ENCODE measurements at regions not wholly inside any gene's neighbourhood (a gene's known extent, or its start where the extent isn't known, plus 50 kb on each side); places are given as distances from the start of the nearest gene placed in this dataset.

DNA sequence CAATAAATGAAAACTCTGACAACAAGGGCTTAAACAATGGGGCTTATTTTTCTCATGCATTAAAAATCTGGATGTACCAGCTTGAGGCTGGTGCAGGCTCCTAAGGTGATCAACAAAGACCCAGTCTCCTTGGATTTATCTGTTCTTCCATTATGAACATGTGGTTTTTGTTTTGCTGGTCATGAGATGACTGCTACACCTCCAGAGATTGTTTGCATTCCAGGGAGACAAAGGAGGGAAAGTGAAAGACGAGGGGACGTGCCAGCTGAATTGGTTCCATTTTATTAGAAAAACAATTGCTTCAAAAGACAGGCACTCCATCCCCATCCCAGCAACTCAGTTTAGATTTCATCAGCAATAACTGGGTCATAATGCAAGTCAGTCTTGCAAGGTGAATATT is 90.9 kb upstream of the KCNK1 start:
- DNase-seq: no peak

DNA sequence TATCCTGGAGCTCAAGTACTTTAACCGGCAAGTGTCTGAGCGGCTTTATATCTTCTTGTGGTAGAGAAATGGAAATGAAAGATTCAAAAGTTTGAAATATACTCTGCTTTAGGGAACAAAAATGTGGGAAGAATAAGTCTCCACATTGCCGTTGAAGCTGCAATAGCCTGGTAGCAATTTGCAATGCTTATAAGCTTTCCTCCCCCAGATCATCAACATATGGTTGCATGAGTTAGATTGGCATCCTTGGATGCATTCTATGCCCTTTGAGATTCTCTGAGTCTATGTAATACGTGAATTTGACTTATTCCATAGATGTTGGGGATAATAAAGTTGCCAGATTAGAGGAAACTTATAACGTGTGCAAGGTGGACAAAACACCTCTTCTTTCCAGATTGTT is 86.1 kb upstream of the KCNK1 start:
- DNase-seq: no peak

DNA sequence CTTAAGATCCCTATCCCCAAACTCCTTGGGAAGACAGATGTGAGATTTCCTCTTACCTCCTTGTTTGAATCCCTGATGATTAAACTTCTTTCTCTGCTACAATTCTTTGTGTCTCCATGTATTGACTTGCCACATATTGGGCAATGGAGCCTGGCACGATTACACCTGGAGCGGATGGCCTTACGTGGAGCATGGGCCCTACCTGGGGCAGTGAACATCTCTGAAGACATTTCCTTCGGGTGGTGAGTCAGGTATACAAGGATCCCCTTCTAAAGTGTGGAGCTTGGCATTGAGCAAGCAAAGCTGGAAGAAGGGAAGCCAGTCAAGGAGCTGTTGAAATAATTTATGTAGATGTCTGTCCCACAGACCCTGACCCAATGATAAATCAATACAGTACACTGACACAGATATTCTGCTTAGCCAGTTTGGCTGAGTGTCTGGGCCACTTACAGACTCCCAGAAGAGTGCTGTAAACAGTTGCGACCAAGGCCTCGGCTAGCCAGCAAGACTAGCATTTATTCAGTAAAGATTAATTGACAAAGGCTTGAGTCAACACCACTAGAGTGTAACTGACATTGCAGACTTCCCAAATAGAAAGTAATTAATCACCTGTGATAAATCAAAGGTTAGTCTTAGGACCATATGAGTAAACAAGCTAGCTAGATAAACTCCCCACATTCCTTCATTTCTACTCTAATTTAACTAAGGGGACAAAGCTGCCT is 83.1 kb upstream of the KCNK1 start:
- DNase-seq: no peak

DNA sequence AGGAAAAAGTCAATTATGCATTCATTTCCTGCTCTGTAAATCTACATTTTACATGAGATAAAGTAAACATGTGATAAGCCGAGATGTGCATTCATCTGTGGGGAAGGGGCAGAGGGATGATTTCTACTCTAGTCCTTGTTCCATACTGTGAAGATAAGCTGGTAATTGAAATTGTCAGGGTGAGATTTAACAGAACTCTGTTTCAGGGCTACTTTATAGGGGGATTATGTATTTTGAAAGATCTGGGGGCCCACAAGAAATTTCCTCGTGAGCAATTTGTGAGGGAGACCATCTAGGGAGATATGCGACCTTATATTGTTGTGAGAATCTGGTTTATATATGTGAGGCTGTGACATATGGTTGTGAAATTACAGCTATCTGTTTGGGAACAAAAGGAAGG is 73.1 kb upstream of the KCNK1 start:
- DNase-seq: no peak

DNA sequence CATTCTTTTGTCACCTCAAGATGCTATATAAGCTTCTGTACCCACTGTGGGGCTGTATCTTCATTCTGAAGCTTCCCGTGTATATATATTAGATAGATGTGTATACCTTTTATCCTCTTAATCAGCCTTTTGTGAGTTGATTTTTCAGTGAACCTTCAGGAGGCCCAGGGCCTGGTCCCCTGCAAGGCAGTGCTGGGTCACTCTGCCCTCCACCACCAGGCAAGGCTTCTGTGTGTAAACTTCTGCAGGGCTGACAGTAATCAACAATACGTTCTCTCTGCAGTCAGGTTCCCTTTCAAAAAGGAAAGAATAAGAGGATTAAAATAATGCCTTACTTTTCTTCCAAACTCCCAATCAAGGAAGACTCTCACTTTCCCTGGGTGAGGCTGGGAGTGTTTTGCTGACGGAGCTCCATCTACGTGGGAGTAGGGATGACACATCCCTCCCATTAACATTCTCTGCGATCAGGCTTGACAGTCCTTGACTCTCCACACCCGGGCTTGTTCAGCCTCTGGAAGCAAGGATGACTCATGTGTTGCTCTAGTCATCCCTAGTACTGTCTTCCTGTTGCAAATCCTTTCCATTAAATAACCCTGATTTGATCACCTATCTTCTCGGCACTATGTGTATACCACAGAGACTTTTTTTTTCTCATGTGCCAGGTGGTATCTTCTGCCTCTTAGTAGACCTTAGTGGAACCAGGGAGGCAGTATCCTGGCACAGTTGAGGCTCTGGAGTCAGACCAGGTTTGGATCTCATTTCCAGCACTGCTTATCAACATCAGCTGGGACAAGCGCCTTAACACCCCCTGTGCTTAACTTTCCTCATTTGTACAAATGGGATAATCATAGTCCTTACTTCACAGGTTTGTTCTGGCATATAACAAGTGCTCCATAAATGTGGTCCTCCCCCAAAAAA is 70.3 kb upstream of the KCNK1 start:
- DNase-seq: no peak

DNA sequence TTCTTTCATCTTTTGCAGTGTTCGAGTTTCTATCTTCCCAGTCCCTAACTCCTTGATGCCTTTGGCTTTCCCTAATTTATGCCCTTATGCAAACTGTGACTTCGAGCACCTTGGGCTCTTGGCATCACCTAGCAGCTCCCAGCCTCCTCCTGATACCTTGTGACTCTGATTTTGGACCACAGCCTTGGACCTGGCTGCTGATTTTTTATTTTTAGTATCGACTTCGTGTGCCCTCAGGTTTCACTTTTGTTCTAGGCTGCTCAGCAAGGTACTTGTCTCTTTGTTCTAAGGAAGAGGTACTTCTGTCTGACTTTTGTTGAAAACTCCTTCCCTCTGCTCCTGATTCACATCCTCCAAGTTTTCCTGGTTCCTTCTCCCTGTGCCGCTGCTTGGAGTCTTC is 69.6 kb upstream of the KCNK1 start:
- DNase-seq: no peak

DNA sequence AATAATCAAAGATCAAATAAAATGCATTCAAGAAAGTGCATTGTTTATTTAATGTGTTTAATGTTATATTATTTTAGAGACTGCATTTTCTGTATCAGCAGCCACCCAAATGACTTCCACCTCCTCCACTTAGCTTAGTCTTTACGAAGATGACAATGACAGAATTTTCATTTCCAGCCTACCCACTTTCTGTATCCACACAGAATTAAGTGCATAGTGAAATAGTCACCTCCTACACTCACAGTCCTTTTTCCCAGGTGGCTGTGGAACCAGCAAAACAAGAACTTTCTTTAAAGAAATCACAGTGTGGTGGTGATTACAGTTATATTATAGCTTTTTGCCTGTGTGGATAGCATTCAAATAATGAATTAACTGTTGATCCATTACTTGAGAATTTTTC is 66.2 kb upstream of the KCNK1 start:
- no peak for DNase-seq

DNA sequence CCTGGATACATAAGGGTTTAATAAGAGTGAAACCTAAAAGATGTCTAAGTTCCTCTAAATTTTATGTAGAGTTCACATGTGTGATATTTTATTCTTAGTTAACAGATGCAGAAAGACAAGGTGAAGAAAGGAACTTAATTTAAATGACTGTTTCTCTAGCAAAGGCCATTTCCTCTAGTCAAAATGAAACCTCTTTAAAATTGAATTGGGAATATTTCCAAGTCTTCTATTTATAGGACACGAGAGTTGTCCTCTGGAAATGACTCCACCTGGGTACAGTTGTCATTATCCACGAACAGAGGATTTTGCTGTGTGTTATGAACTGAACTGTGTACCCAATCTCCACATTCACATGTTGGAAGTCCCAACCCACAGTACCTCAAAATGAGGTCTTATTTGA is 64.5 kb upstream of the KCNK1 start:
- DNase-seq: no peak

DNA sequence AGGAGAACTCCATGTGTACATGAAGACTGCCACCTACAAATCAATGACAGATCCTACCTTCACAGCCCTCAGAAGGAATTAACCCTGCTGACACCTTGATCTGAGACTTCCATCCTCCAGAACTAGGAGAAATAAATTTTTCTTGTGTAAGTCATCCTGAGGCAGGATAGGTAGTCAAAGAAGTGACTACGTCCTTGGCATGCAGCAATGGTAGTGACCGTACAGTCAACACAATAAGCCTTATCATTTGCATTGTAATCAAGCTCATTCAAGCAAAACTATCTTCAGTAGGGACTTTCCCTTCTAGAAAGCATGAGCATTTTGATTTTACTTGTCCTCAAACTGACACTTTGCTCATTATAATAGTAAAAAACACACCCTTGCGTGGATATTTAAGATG is 64.0 kb upstream of the KCNK1 start:
- DNase-seq: no peak

DNA sequence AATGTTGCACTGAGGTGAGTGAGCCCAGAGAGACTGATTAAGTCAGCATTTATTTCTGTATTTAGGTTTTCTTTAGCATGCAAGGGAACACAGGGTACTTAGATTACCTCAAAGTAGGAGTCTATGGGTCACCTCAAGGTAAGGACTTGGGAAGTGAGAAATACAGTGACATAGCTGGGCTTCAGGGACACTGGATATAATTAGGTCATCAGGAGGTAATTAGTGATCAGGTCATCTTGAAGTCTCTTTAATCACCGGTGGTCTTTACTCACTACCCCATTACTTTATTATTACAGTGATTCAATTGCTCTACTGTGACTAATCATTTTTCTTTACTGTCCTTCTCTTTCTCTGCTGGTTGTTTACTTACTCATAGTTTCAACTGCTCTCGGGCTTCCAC is 59.9 kb upstream of the KCNK1 start:
- no peak for DNase-seq

DNA sequence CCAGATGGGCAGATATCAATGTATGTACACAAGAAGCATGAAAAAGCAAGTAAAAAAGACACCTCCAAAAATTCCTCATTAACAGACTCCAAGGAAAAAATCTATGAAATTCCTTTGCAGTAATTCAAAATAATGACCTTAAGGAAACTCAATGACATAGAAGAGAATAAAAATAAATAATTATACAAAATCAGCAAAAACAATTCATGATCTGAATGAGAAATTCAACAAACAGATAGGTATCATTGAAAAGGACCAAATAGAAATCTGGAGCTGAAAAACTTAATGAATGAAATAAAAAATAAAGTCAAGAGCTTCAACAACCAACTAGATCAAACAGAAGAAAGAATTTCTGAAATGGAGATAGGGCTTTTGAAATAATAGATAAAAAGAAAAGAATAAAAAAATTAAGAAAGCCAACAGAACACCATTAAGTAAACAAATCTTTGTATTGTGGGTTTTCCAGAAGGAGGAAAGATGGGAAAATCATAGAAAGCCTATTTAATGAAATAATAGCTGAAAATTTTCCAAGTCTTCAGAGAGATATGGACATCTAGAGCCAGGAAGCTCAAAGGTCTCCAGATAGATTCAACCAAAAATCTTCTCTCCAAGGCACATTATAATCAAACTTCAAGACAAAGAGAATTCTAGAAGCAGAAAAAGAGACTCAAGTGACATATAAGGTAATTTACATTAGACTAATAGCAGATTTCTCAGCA is 52.0 kb upstream of the KCNK1 start:
- no peak for DNase-seq

Measured in retina (tissue), 1 donor.